ENCODE measurements at regions not wholly inside any gene's neighbourhood (a gene's known extent, or its start where the extent isn't known, plus 50 kb on each side); places are given as distances from the start of the nearest gene placed in this dataset.

GRCh38 chr2:84362541-84362940 is 96.5 kb downstream of the SUCLG1 start:
- TF ChIP-seq, protein P1, sequence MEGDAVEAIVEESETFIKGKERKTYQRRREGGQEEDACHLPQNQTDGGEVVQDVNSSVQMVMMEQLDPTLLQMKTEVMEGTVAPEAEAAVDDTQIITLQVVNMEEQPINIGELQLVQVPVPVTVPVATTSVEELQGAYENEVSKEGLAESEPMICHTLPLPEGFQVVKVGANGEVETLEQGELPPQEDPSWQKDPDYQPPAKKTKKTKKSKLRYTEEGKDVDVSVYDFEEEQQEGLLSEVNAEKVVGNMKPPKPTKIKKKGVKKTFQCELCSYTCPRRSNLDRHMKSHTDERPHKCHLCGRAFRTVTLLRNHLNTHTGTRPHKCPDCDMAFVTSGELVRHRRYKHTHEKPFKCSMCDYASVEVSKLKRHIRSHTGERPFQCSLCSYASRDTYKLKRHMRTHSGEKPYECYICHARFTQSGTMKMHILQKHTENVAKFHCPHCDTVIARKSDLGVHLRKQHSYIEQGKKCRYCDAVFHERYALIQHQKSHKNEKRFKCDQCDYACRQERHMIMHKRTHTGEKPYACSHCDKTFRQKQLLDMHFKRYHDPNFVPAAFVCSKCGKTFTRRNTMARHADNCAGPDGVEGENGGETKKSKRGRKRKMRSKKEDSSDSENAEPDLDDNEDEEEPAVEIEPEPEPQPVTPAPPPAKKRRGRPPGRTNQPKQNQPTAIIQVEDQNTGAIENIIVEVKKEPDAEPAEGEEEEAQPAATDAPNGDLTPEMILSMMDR (IDR thresholded peaks at IDR 0.05; ENCODE audit: low read length), result no peak
- no peak for TF ChIP-seq EZH2phosphoT487 (IDR thresholded peaks at IDR 0.05; ENCODE audit: low read length)
- no peak for TF ChIP-seq EZH2 (optimal IDR thresholded peaks at IDR 0.05; ENCODE audit: low read depth, low read length)
